ENCODE measurements at regions not wholly inside any gene's neighbourhood (a gene's known extent, or its start where the extent isn't known, plus 50 kb on each side); places are given as distances from the start of the nearest gene placed in this dataset.

DNA sequence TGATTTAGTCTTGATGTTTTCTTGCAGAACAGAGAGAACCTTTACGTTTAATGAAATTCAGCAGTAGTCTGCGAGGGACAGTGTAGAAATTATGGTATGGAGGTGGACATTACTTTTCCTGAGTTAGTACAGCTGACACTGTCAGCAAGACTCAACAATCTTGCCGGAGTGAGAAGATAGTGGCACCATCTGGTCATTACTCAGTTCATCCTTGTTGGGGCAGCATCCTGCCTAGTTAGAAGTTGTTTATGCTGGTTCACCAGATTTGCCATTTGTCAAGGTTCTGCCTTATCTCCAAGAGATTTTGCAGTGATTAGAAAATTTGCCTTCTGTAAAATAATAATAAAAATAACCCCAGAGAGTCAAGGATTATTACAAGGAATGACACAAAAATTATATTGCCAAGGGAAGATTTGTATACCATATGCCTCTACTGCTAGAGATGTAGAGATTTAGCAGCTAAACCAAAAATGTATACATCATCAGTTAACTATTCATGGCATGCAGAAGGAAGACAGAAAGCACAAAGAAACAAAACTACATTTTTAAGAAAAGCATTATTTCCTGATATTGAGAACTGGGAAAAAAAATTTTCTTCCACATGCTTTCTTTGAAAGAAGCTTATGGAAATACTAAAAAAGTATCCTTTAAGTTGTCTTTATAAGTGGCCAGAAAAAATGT, 1967.4 kb downstream of the NCAM2 start:
- no peak for TF ChIP-seq KAT7 (CRISPR knock-in tag; IDR thresholded peaks at IDR 0.05; ENCODE audit: borderline replicate concordance)
- TF ChIP-seq ETV6 (CRISPR knock-in tag; IDR thresholded peaks at IDR 0.05), result no peak
- TF ChIP-seq, protein P1, sequence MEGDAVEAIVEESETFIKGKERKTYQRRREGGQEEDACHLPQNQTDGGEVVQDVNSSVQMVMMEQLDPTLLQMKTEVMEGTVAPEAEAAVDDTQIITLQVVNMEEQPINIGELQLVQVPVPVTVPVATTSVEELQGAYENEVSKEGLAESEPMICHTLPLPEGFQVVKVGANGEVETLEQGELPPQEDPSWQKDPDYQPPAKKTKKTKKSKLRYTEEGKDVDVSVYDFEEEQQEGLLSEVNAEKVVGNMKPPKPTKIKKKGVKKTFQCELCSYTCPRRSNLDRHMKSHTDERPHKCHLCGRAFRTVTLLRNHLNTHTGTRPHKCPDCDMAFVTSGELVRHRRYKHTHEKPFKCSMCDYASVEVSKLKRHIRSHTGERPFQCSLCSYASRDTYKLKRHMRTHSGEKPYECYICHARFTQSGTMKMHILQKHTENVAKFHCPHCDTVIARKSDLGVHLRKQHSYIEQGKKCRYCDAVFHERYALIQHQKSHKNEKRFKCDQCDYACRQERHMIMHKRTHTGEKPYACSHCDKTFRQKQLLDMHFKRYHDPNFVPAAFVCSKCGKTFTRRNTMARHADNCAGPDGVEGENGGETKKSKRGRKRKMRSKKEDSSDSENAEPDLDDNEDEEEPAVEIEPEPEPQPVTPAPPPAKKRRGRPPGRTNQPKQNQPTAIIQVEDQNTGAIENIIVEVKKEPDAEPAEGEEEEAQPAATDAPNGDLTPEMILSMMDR (IDR thresholded peaks at IDR 0.05), result no peak
- TF ChIP-seq CBFB (CRISPR knock-in tag; IDR thresholded peaks at IDR 0.05; ENCODE audit: low read depth), result no peak
- TF ChIP-seq IRF2 (CRISPR knock-in tag; IDR thresholded peaks at IDR 0.05; ENCODE audit: borderline replicate concordance, low read depth), result no peak
- no peak for TF ChIP-seq TP53 (CRISPR knock-in tag; IDR thresholded peaks at IDR 0.05)
- TF ChIP-seq, protein P2, sequence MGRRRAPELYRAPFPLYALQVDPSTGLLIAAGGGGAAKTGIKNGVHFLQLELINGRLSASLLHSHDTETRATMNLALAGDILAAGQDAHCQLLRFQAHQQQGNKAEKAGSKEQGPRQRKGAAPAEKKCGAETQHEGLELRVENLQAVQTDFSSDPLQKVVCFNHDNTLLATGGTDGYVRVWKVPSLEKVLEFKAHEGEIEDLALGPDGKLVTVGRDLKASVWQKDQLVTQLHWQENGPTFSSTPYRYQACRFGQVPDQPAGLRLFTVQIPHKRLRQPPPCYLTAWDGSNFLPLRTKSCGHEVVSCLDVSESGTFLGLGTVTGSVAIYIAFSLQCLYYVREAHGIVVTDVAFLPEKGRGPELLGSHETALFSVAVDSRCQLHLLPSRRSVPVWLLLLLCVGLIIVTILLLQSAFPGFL (CRISPR knock-in tag; IDR thresholded peaks at IDR 0.05; ENCODE audit: borderline replicate concordance), result no peak
- TF ChIP-seq, protein P3, sequence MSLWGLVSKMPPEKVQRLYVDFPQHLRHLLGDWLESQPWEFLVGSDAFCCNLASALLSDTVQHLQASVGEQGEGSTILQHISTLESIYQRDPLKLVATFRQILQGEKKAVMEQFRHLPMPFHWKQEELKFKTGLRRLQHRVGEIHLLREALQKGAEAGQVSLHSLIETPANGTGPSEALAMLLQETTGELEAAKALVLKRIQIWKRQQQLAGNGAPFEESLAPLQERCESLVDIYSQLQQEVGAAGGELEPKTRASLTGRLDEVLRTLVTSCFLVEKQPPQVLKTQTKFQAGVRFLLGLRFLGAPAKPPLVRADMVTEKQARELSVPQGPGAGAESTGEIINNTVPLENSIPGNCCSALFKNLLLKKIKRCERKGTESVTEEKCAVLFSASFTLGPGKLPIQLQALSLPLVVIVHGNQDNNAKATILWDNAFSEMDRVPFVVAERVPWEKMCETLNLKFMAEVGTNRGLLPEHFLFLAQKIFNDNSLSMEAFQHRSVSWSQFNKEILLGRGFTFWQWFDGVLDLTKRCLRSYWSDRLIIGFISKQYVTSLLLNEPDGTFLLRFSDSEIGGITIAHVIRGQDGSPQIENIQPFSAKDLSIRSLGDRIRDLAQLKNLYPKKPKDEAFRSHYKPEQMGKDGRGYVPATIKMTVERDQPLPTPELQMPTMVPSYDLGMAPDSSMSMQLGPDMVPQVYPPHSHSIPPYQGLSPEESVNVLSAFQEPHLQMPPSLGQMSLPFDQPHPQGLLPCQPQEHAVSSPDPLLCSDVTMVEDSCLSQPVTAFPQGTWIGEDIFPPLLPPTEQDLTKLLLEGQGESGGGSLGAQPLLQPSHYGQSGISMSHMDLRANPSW (CRISPR knock-in tag; conservative IDR thresholded peaks at IDR 0.05; ENCODE audit: low read depth), result no peak
- no peak for TF ChIP-seq ATF1 (CRISPR knock-in tag; IDR thresholded peaks at IDR 0.05)
- TF ChIP-seq JUN (CRISPR knock-in tag; IDR thresholded peaks at IDR 0.05), result no peak
- TF ChIP-seq NR1H2 (CRISPR knock-in tag; IDR thresholded peaks at IDR 0.05), result no peak
- TF ChIP-seq, protein P4, sequence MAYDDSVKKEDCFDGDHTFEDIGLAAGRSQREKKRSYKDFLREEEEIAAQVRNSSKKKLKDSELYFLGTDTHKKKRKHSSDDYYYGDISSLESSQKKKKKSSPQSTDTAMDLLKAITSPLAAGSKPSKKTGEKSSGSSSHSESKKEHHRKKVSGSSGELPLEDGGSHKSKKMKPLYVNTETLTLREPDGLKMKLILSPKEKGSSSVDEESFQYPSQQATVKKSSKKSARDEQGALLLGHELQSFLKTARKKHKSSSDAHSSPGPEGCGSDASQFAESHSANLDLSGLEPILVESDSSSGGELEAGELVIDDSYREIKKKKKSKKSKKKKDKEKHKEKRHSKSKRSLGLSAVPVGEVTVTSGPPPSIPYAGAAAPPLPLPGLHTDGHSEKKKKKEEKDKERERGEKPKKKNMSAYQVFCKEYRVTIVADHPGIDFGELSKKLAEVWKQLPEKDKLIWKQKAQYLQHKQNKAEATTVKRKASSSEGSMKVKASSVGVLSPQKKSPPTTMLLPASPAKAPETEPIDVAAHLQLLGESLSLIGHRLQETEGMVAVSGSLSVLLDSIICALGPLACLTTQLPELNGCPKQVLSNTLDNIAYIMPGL (CRISPR knock-in tag; IDR thresholded peaks at IDR 0.05), result no peak
- TF ChIP-seq, protein P5, sequence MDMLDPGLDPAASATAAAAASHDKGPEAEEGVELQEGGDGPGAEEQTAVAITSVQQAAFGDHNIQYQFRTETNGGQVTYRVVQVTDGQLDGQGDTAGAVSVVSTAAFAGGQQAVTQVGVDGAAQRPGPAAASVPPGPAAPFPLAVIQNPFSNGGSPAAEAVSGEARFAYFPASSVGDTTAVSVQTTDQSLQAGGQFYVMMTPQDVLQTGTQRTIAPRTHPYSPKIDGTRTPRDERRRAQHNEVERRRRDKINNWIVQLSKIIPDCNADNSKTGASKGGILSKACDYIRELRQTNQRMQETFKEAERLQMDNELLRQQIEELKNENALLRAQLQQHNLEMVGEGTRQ (CRISPR knock-in tag; IDR thresholded peaks at IDR 0.05), result no peak

Measured in WTC11 (cell line).